Activated CD4-positive, alpha-beta T cell treated with anti-CD3 and anti-CD28 coated beads, Interleukin-2, amount 50 U/mL, for 24 hours (primary cell): ENCODE measurements at regions not wholly inside any gene's neighbourhood (a gene's known extent, or its start where the extent isn't known, plus 50 kb on each side); places are given as distances from the start of the nearest gene placed in this dataset.
"Not testable (repeated sequence)": the region's sequence is repeated elsewhere in the genome, so short reads cannot be mapped to it uniquely, and the experiment has no call there.

ENCODE experiments used
- DNase-seq, 2 donors: peaks; one replicate each; pipeline ENCODE4 v3.0.0-alpha.2; 2020; ENCODE audit warnings: low read depth in 1 of 2, low spot score in 1 of 2

DNA sequence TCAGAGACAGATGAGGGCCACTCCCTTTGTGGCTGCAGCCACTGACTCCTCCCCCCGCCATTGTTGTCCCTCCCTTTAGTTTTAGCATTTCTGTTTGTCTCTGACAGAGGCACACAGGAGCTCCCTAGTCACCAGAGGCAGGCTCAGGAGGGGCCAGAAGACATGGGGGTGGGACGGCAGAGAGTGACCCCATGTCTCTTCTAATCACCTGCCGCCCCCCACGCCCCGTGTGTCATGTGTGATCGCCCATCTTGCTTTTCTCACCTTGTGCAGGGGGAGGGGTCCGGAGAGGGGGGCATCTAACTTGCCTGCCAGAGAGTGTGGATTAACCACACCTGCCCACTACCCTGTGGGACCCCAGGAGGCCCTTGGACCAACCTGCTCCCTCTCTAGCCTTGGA is 246.7 kb upstream of the TP53TG3C start:
- not testable (repeated sequence) for DNase-seq

GRCh38 chr16:32946041-32946560 is 247.9 kb upstream of the TP53TG3C start:
- DNase-seq = not testable (repeated sequence)

GRCh38 chr16:32945311-32945710 is 248.7 kb upstream of the TP53TG3C start:
- not testable (repeated sequence) for DNase-seq

DNA sequence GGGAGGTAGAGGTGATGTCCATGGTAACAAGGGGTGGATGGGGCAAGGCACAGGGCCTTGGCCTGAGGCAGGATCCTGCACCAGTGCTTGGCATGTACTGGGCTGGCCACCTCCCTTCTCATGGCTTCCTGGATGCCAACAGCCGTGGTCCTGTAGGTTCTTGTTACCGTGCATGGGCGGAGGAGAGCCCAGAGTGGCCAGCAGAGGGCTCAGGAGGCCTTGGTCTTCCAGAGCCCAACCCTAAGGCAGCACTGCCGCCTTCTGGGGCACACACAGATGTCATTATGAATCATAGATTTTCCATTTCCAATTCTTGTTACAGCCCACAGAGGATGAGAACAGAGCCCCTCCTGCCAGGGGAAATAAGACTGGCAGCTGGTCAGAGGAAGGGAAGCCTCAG is 254.2 kb upstream of the TP53TG3C start:
- DNase-seq = not testable (repeated sequence)

GRCh38 chr16:32937929-32938328 is 256.1 kb upstream of the TP53TG3C start:
- DNase-seq = not testable (repeated sequence)

GRCh38 chr16:32932240-32933040 is 256.5 kb upstream of the TP53TG3 start:
- not testable (repeated sequence) for DNase-seq

- not testable (repeated sequence) for DNase-seq
Measured at GRCh38 chr16:32925192-32925591, 249.2 kb upstream of the TP53TG3 start.

DNA sequence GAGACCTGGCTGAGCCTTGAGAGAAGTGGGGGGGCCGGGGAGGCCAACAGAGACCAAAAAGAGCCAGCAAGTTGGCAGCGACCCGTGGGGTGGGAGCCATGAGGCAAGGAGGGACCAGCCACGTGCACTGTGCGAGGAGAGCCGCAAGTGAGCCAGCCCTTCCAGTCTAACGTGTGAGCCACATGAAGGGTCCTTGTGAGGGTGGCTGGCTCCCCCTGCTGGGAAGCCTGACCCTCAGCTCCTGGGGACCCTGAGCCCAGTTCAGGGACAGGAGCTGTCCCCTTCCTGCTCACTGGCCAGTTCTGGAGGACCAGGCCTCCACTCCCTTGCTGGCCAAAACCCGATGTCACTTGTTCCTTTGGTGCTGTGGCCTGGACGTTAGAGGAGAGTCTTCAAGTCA is 246.6 kb upstream of the TP53TG3 start:
- not testable (repeated sequence) for DNase-seq

DNA sequence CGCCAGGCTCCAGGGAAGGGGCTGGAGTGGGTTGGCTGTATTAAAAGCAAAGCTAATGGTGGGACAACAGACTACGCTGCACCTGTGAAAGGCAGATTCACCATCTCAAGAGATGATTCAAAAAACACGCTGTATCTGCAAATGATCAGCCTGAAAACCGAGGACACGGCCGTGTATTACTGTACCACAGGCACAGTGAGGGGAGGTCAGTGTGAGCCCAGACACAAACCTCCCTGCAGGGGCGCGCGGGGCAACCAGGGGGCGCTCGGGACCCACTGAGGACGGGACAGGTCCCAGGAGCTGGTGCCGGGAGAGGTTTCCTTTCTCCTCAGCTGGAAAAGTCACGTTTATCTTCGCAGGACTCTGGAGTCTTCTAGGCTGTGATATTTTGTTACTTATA is 239.4 kb upstream of the TP53TG3 start:
- DNase-seq = not testable (repeated sequence)

DNA sequence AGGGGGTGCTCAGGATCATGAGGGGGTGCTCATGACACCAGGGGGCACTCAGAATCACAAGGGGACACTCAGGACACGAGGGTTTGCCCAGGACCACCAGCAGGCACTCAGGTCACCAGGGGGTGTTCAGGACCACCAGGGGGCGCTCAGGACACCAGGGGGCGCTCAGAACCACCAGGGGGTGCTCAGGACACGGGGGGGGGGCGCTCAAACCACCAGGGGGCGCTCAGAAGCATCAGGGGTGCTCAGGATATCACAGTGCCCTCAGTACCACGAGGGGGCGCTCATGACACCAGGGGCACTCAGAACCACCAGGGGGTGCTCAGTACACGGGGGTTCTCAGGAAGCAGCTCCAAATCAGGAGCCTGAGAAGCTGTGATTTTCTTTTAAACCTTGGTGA is 221.8 kb upstream of the TP53TG3 start:
- DNase-seq = peak in 1 of 2 donors; percentile 8

DNA sequence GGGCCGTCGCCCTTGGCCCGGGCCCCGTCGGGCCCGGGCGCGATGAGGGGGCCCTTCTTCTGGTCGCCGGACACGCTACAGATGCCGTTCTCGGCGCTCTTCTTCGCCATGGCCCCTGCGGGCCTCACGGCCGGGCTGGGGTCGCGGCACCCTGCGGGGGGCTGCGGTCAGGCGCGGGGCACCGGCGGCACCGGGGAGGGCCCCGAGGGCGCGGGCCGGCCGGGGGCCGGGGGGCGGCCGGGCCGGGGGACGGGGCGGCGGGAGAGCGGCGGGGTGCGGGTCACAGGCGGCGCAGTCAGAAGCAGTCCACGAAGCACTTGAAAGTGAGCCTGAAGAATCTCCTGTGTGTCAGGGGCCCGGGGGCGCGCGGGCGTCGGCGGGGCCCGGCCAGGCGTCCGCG is 209.4 kb upstream of the TP53TG3 start:
- DNase-seq = not testable (repeated sequence)

GRCh38 chr16:32884556-32884955 is 208.6 kb upstream of the TP53TG3 start:
- DNase-seq = not testable (repeated sequence)

DNA sequence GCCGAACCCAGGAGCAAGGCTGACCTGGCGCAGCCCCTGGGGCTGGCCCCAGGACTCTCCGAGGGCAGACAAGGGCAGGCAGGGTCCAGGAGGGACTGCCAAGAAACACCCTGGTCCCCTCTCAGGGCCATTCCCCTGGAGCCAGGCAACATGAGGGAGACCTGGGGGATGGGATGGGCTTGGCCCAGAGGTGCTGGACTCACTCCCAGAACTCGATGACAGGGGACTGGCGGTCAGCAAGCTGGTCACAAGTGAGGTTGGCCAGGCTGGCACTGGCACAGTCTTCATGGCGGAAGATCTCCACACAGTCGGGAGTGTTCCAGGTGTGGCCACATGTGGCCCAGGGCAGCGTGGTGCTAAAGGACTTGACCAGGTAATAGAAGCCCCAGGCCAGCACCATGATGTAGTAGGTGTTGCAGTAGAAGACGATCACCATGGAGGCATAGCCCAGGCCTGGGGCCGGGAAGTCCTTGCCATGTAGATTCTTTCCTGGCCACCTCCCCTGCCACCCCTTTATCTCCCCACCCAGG is 206.4 kb upstream of the TP53TG3 start:
- DNase-seq = not testable (repeated sequence)

DNA sequence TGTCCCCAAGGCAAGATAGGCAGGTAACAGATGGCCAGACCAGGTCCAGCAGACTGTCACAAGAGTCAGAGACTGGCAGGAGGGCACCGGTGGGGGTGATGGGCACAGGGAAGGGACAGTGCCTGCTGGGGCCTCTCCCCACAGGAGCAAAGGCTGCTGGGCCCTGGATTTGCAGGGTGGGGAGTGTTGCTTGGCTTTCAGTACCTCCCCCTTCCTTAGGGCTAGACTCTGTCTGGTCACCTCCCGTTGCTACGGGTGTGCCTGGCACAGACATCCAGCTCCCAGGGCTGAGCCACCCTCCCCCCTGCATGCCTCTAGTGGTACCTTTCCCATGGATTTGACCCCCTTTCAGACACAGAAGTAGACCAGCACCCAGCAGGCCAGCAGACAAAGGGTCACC is 205.7 kb upstream of the TP53TG3 start:
- not testable (repeated sequence) for DNase-seq

DNA sequence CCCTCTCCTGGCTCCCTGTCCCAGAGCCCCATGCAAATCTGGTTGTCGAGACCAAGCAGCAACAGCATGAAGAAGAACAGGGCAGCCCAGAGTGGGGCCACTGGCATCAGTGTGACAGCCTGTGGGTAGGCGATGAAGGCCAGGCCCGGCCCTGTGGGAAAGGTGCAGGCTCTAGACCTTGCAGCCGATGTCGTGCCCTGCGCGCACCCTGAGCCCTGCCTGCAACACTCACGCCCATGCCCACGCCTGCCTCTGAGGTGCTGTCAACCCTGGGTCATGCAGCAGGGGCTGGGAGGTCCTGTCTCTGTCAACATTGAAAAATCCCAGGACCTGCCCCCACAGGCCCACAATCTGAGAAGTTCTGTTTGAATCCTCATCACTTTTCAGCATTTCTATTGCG is 204.0 kb upstream of the TP53TG3 start:
- DNase-seq = not testable (repeated sequence)

DNA sequence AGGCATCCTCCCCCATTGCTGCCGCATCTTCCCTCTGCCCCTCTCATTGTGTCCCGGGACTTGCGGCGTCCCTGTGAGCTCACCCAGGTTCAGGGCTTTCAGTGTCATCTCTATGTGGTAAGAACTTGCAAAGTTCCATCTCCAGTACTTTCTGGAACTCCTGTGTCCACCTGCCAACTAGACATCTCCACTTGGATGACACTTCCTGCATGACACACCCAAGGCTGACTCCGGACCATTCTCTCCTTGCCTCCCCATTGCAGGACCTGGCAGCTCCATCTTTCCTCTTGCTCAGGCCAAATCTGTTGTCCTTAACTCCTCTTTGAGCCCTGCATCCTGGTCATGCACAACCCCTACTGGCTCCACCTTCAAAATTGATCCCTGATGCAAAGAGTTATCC is 200.8 kb upstream of the TP53TG3 start:
- DNase-seq = not testable (repeated sequence)

DNA sequence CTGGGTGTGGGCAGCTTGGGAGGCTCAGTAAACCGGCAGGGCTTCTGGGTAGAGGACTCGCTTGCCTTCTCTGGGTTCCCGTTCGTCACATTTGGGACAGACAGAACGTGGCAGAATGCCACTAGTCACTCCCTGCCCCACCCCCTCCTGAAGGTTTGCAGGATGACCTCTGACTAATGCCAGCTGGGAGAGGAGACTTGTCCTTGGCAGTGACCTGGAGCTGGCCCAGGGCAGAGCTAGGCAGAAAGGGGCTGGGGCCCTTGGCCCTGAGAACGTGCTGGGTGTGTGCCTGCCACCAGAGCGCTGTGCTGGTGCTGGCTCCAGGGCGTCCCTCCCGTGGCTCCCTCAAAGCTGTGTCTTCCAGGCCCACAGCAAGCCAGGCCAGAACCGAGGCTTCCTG is 197.8 kb upstream of the TP53TG3 start:
- not testable (repeated sequence) for DNase-seq

DNA sequence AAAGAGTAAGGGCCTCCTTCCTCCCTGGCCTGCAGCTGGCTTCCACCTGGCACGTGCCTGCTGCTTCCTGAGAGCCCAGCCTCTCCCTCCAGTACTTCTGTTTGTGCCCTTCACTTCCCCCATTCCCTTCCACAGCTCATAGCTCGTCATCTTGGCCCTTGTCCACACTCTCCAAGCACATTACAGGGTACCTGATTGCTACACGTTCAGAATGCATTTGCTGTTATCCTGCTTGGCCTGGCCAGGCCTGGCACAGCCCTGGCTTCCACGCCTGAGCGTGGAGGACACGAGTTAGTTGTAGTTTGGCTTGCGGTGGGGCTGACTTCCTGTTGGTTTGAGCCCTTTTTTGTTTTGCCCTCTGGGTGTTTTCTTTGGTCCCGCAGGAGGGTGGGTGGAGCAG is 197.2 kb upstream of the TP53TG3 start:
- not testable (repeated sequence) for DNase-seq

DNA sequence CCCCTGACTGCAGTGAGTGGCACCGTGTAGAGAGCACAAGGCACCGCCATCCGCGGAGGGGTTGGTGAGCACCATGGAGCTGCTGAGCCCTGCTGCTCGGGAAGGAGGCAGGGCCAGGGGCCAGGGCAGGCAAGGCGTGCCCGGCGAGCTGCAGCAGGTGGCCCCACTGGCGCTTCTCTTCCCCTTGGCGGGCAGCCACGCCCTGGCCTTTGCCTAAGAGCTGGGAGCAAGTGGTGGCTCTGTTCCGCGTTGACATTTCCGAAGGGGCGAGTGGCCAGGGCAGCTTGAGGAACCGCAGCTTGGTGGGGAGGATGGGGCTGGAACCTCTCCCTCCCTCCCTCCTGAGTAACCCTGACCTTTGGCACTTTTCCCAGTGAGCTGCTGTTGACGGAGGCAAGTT is 194.7 kb upstream of the TP53TG3 start:
- DNase-seq = not testable (repeated sequence)

DNA sequence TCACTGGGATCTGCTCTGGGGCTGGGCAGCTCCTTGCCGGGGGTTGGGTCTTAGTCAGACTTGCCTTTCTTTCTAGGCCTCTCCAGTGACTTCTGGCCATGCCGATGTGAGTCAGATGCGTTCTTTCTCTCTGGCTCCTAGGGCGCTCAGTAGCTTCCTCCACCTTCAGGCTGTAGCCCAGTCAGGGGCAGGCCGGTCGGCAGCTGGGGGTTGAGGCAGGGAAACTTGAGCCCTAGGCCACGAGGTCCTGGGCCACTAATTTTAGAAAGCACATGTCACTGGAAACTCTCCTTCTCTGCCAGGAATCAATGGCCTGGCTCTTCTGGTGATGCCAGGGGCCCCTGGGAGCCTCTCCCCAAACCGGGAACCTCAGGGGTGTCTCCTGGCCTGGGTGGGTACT is 192.4 kb upstream of the TP53TG3 start:
- not testable (repeated sequence) for DNase-seq

- DNase-seq = not testable (repeated sequence)
Measured at GRCh38 chr16:32865284-32865683, 189.3 kb upstream of the TP53TG3 start.

GRCh38 chr16:32861476-32862201 is 185.7 kb upstream of the TP53TG3 start:
- DNase-seq = not testable (repeated sequence)
